ENCODE measurements at regions not wholly inside any gene's neighbourhood (a gene's known extent, or its start where the extent isn't known, plus 50 kb on each side); places are given as distances from the start of the nearest gene placed in this dataset.

- H3K27ac ChIP-seq (ENCODE audit: low read length), result no peak overlapping the region
- peaks cover 0 to 2% of the 10 kb centered on the region in 2 experiments for H3K27me3 ChIP-seq (replicated peaks in 1 of 2; ENCODE audit: control insufficient read depth in 2 of 2, extremely low read depth in 1 of 2, insufficient read depth in 2 of 2, low read length in 1 of 2)
- Mint-ChIP-seq H3K9me3 (no peaks in the 10 kb centered on the region), H3K36me3 (no peaks in the 10 kb centered on the region), H3K4me1 (no peaks in the 10 kb centered on the region), H3K27me3 (peaks cover 17 to 34% of the 10 kb centered on the region in 2 donors), H3K4me3 (no peak overlapping the region), H3K27ac (no peak overlapping the region)
- CTCF ChIA-PET, result no interaction called here
- H3K9me3 ChIP-seq, result no peaks in the 10 kb centered on the region
- POLR2A ChIA-PET, result no interaction called here
- ATAC-seq (replicated peaks in 1 of 4), result no peak
- WGBS (ENCODE audit: insufficient coverage), result 97% methylated on average over 5 of the region's 7 CpGs
- no peak overlapping the region for H3K4me3 ChIP-seq (ENCODE audit: control insufficient read depth in 1 of 2, extremely low read depth in 1 of 2, low read length in 1 of 2)
- no peaks in the 10 kb centered on the region for H3K36me3 ChIP-seq (ENCODE audit: control insufficient read depth in 2 of 2, extremely low read depth in 1 of 2, insufficient read depth in 1 of 2, low read length in 1 of 2)
- H3K4me1 ChIP-seq (ENCODE audit: control insufficient read depth in 1 of 2, extremely low read depth in 1 of 2, insufficient read depth in 2 of 2, low read length in 2 of 2), result no peaks in the 10 kb centered on the region
- no peak for DNase-seq
Measured at GRCh38 chr7:121572615-121573014, 176.5 kb upstream of the FAM3C start.

GRCh38 chr7:121570365-121570764 is 174.3 kb upstream of the FAM3C start:
- CTCF ChIA-PET, result no interaction called here
- ATAC-seq (replicated peaks in 1 of 4), result no peak
- H3K4me3 Mint-ChIP-seq, result no peak overlapping the region

GRCh38 chr7:121563177-121563576 is 167.1 kb upstream of the FAM3C start:
- Mint-ChIP-seq H3K36me3 (no peaks in the 10 kb centered on the region), H3K9me3 (no peaks in the 10 kb centered on the region), H3K4me3 (no peak overlapping the region), H3K27me3 (peaks cover 6 to 13% of the 10 kb centered on the region in 2 donors), H3K27ac (no peak overlapping the region), H3K4me1 (no peaks in the 10 kb centered on the region)
- WGBS (ENCODE audit: insufficient coverage), result no CpG with 5 or more reads among the region's 1 CpG
- Histone ChIP-seq H3K4me3 (ENCODE audit: control insufficient read depth in 1 of 2, extremely low read depth in 1 of 2, low read length in 1 of 2) (no peak overlapping the region), H3K4me1 (ENCODE audit: control insufficient read depth in 1 of 2, extremely low read depth in 1 of 2, insufficient read depth in 2 of 2, low read length in 2 of 2) (no peaks in the 10 kb centered on the region), H3K27ac (ENCODE audit: low read length) (no peak overlapping the region), H3K9me3 (no peaks in the 10 kb centered on the region), H3K27me3 (replicated peaks in 1 of 2; ENCODE audit: control insufficient read depth in 2 of 2, extremely low read depth in 1 of 2, insufficient read depth in 2 of 2, low read length in 1 of 2) (no peaks in the 10 kb centered on the region), H3K36me3 (ENCODE audit: control insufficient read depth in 2 of 2, extremely low read depth in 1 of 2, insufficient read depth in 1 of 2, low read length in 1 of 2) (no peaks in the 10 kb centered on the region)
- POLR2A ChIA-PET, result no interaction called here
- CTCF ChIA-PET, result no interaction called here
- DNase-seq (no peak), ATAC-seq (replicated peaks in 1 of 4) (no peak)

More at GRCh38 chr7:121570365-121570764, 174.3 kb upstream of the FAM3C start:
- Histone ChIP-seq H3K4me3 (ENCODE audit: control insufficient read depth in 1 of 2, extremely low read depth in 1 of 2, low read length in 1 of 2) (no peak overlapping the region), H3K27ac (ENCODE audit: low read length) (no peak overlapping the region), H3K9me3 (no peaks in the 10 kb centered on the region), H3K36me3 (ENCODE audit: control insufficient read depth in 2 of 2, extremely low read depth in 1 of 2, insufficient read depth in 1 of 2, low read length in 1 of 2) (no peaks in the 10 kb centered on the region), H3K27me3 (replicated peaks in 1 of 2; ENCODE audit: control insufficient read depth in 2 of 2, extremely low read depth in 1 of 2, insufficient read depth in 2 of 2, low read length in 1 of 2) (peaks cover 0 to 2% of the 10 kb centered on the region in 2 experiments), H3K4me1 (ENCODE audit: control insufficient read depth in 1 of 2, extremely low read depth in 1 of 2, insufficient read depth in 2 of 2, low read length in 2 of 2) (no peaks in the 10 kb centered on the region)
- Mint-ChIP-seq H3K27me3 (peaks cover 11 to 25% of the 10 kb centered on the region in 2 donors), H3K36me3 (no peaks in the 10 kb centered on the region), H3K9me3 (no peaks in the 10 kb centered on the region), H3K27ac (no peak overlapping the region), H3K4me1 (no peaks in the 10 kb centered on the region)
- POLR2A ChIA-PET, result no interaction called here
- WGBS (ENCODE audit: insufficient coverage), result 80% methylated on average over 1 of the region's 3 CpGs
- no peak for DNase-seq

DNA sequence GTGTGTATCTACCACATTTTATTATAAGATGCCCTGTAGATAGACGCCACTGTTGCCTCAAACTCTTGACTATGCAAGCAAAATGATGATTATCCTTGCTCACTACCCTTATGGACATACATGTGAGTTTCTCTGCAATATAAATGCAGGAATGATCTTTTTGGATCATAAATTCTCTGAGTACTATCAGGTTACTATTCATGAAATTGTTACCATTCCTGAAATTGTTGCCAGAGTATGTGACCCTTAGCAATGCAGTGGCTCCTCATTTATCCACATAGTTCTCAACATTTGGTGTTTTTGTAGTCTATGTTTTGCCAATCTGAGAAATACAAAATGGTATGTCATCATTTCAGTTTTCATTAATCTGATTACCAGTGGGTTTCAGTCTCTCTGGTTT is 166.2 kb upstream of the FAM3C start:
- no peaks in the 10 kb centered on the region for H3K36me3 Mint-ChIP-seq
- DNase-seq (no peak), ATAC-seq (replicated peaks in 1 of 4) (no peak)
- H3K4me1 Mint-ChIP-seq, result no peaks in the 10 kb centered on the region
- WGBS (ENCODE audit: insufficient coverage), result no CpG with 5 or more reads among the region's 1 CpG
- Histone ChIP-seq H3K9me3 (no peaks in the 10 kb centered on the region), H3K36me3 (ENCODE audit: control insufficient read depth in 2 of 2, extremely low read depth in 1 of 2, insufficient read depth in 1 of 2, low read length in 1 of 2) (no peaks in the 10 kb centered on the region), H3K27ac (ENCODE audit: low read length) (no peak overlapping the region), H3K4me1 (ENCODE audit: control insufficient read depth in 1 of 2, extremely low read depth in 1 of 2, insufficient read depth in 2 of 2, low read length in 2 of 2) (no peaks in the 10 kb centered on the region), H3K27me3 (replicated peaks in 1 of 2; ENCODE audit: control insufficient read depth in 2 of 2, extremely low read depth in 1 of 2, insufficient read depth in 2 of 2, low read length in 1 of 2) (no peaks in the 10 kb centered on the region), H3K4me3 (ENCODE audit: control insufficient read depth in 1 of 2, extremely low read depth in 1 of 2, low read length in 1 of 2) (no peak overlapping the region)
- POLR2A ChIA-PET, result no interaction called here
- no peak overlapping the region for H3K4me3 Mint-ChIP-seq
- CTCF ChIA-PET, result no interaction called here
- no peaks in the 10 kb centered on the region for H3K9me3 Mint-ChIP-seq
- no peak overlapping the region for H3K27ac Mint-ChIP-seq
- peaks cover 7 to 8% of the 10 kb centered on the region in 2 donors for H3K27me3 Mint-ChIP-seq

DNA sequence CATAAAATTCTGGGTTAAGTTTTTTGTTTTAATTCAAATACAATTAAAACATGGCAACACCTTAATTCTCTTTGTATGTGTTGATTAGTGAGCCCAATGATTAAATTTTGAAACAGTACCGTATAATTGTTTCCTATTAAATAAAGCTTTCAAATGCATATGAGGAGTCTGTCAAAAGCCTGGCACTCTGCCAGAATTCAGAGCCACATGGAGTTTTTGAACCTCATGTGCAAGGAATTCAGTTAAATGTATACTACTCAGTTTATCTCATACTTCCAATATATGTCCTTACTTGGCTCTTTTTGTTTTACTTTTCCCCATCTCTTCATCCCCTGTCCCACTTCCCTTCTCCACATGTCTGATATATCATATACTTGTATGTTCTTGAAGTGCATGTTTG is 165.6 kb upstream of the FAM3C start:
- Mint-ChIP-seq H3K36me3 (no peaks in the 10 kb centered on the region), H3K9me3 (no peaks in the 10 kb centered on the region), H3K27me3 (peaks cover 6 to 8% of the 10 kb centered on the region in 2 donors), H3K27ac (no peak overlapping the region), H3K4me3 (no peak overlapping the region), H3K4me1 (no peaks in the 10 kb centered on the region)
- H3K27ac ChIP-seq (ENCODE audit: low read length), result no peak overlapping the region
- no peaks in the 10 kb centered on the region for H3K4me1 ChIP-seq (ENCODE audit: control insufficient read depth in 1 of 2, extremely low read depth in 1 of 2, insufficient read depth in 2 of 2, low read length in 2 of 2)
- no peak for DNase-seq
- no peak for ATAC-seq (replicated peaks in 1 of 4)
- WGBS (ENCODE audit: insufficient coverage), result no CpG with 5 or more reads among the region's 1 CpG
- H3K9me3 ChIP-seq, result no peaks in the 10 kb centered on the region
- no peak overlapping the region for H3K4me3 ChIP-seq (ENCODE audit: control insufficient read depth in 1 of 2, extremely low read depth in 1 of 2, low read length in 1 of 2)
- ChIA-PET CTCF (no interaction called here), POLR2A (interaction anchor here in 1 of 2 donors (0.6 kb wide), 1 partner anchor 227 kb away, joined by 3 read pairs; no protein-coding TSS in a partner anchor)
- no peaks in the 10 kb centered on the region for H3K27me3 ChIP-seq (replicated peaks in 1 of 2; ENCODE audit: control insufficient read depth in 2 of 2, extremely low read depth in 1 of 2, insufficient read depth in 2 of 2, low read length in 1 of 2)
- H3K36me3 ChIP-seq (ENCODE audit: control insufficient read depth in 2 of 2, extremely low read depth in 1 of 2, insufficient read depth in 1 of 2, low read length in 1 of 2), result no peaks in the 10 kb centered on the region

DNA sequence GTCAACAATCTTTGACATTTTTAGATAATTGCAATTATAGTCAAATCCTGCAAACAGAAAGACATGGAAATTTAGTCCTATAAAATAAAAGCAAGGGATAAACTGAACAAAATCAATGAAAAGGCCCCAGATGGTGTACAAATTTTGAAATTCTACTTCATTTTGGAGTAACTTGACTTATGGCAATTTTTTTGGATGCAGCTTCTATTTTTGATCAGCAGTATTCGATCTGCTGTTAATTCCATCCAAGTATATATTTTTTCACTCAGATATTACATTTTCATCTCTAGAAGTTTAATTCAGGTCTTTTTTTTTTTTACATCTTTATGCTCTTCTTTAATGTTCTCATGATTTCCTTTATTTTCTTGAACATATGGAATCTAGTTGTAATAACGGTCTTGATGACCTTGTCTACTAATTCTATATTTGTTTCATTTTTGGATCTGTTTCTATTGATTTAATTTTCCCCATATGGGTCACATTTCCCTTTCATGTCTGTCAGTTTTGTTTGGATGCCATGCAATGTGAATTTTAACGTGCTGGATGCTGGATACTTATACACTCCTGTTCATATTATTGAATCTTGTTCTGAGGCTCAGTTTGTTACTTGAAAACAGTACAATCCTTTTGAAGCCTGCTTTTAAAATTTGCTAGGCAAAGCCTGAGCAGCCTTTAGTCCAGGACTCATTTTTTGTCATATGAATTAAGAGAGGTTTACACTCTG is 164.3 kb upstream of the FAM3C start:
- WGBS (ENCODE audit: insufficient coverage), result no CpG with 5 or more reads among the region's 3 CpGs
- no peaks in the 10 kb centered on the region for H3K4me1 Mint-ChIP-seq
- no peak overlapping the region for H3K4me3 Mint-ChIP-seq
- Histone ChIP-seq H3K36me3 (ENCODE audit: control insufficient read depth in 2 of 2, extremely low read depth in 1 of 2, insufficient read depth in 1 of 2, low read length in 1 of 2) (no peaks in the 10 kb centered on the region), H3K27ac (ENCODE audit: low read length) (no peak overlapping the region), H3K4me1 (ENCODE audit: control insufficient read depth in 1 of 2, extremely low read depth in 1 of 2, insufficient read depth in 2 of 2, low read length in 2 of 2) (no peaks in the 10 kb centered on the region), H3K4me3 (ENCODE audit: control insufficient read depth in 1 of 2, extremely low read depth in 1 of 2, low read length in 1 of 2) (no peak overlapping the region), H3K9me3 (no peaks in the 10 kb centered on the region), H3K27me3 (replicated peaks in 1 of 2; ENCODE audit: control insufficient read depth in 2 of 2, extremely low read depth in 1 of 2, insufficient read depth in 2 of 2, low read length in 1 of 2) (no peaks in the 10 kb centered on the region)
- POLR2A ChIA-PET, result no interaction called here
- ATAC-seq (replicated peaks in 1 of 4), result no peak
- H3K27ac Mint-ChIP-seq, result no peak overlapping the region
- H3K9me3 Mint-ChIP-seq, result no peaks in the 10 kb centered on the region
- DNase-seq, result no peak
- peaks cover 6 to 10% of the 10 kb centered on the region in 2 donors for H3K27me3 Mint-ChIP-seq
- CTCF ChIA-PET, result no interaction called here
- no peaks in the 10 kb centered on the region for H3K36me3 Mint-ChIP-seq

DNA sequence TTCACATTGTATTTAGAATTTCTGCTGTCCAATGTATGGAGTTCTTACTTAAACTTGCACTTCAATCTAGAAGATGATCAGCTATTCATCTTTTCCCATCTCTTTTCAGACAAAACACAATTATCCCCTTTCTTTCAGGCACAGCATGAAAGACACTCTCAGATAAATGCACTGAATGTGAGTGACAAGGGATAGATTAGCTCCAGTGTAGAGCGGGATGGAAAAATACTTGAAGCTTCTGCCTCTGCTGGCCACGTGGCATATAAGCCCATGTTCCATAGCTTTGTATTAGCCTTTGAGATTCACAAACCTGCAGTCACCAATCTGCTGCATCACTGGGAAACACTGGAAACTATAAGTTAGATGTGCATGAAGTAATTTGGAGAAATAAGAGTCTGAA is 162.2 kb upstream of the FAM3C start:
- no peak overlapping the region for H3K4me3 Mint-ChIP-seq

More for the DNA sequence above, 162.2 kb upstream of the FAM3C start:
- H3K36me3 Mint-ChIP-seq, result no peaks in the 10 kb centered on the region
- ATAC-seq (replicated peaks in 1 of 4), result no peak
- no peak overlapping the region for H3K27ac Mint-ChIP-seq
- no peak overlapping the region for H3K27ac ChIP-seq (ENCODE audit: low read length)
- POLR2A ChIA-PET, result no interaction called here
- peaks cover 2 to 4% of the 10 kb centered on the region in 2 donors for H3K27me3 Mint-ChIP-seq
- H3K36me3 ChIP-seq (ENCODE audit: control insufficient read depth in 2 of 2, extremely low read depth in 1 of 2, insufficient read depth in 1 of 2, low read length in 1 of 2), result no peaks in the 10 kb centered on the region
- no peak for DNase-seq
- H3K9me3 ChIP-seq, result no peaks in the 10 kb centered on the region
- H3K4me1 Mint-ChIP-seq, result no peaks in the 10 kb centered on the region
- H3K9me3 Mint-ChIP-seq, result no peaks in the 10 kb centered on the region
- no peaks in the 10 kb centered on the region for H3K4me1 ChIP-seq (ENCODE audit: control insufficient read depth in 1 of 2, extremely low read depth in 1 of 2, insufficient read depth in 2 of 2, low read length in 2 of 2)
- CTCF ChIA-PET, result interaction anchor here (0.8 to 1.4 kb wide), 2 partner anchors 9 to 175 kb away, joined by 3 read pairs; no protein-coding TSS in a partner anchor
- 48% methylated on average over 2 of the region's 2 CpGs for WGBS (ENCODE audit: insufficient coverage)
- no peak overlapping the region for H3K4me3 ChIP-seq (ENCODE audit: control insufficient read depth in 1 of 2, extremely low read depth in 1 of 2, low read length in 1 of 2)
- no peaks in the 10 kb centered on the region for H3K27me3 ChIP-seq (replicated peaks in 1 of 2; ENCODE audit: control insufficient read depth in 2 of 2, extremely low read depth in 1 of 2, insufficient read depth in 2 of 2, low read length in 1 of 2)

All from T-cell (primary cell).